ENCODE measurements at regions not wholly inside any gene's neighbourhood (a gene's known extent, or its start where the extent isn't known, plus 50 kb on each side); places are given as distances from the start of the nearest gene placed in this dataset.

GRCh38 chr13:78499802-78500201 is 103.5 kb downstream of the POU4F1 start:
- no peak overlapping the region for H3K4me3 ChIP-seq (ENCODE audit: control extremely low read depth in 1 of 5, extremely low read depth in 1 of 5, insufficient read depth in 1 of 5, low read depth in 2 of 5, low read length in 4 of 5)
- no peaks in the 10 kb centered on the region for H3K79me2 ChIP-seq (ENCODE audit: control insufficient read depth, insufficient read depth, low read length)
- H3K27me3 ChIP-seq (replicated peaks in 1 of 4; ENCODE audit: control extremely low read depth in 1 of 4, control insufficient read depth in 3 of 4, insufficient read depth in 4 of 4, low read length in 3 of 4), result no peaks in the 10 kb centered on the region
- H3K36me3 ChIP-seq (replicated peaks in 1 of 2; ENCODE audit: control extremely low read depth in 1 of 2, control insufficient read depth in 1 of 2, extremely low read depth in 1 of 2, insufficient read depth in 2 of 2, low read length in 1 of 2), result no peaks in the 10 kb centered on the region
- Mint-ChIP-seq H3K4me1 (no peaks in the 10 kb centered on the region), H3K27ac (no peak overlapping the region), H3K27me3 (no peaks in the 10 kb centered on the region), H3K9me3 (ENCODE audit: insufficient read depth) (peaks cover 4% of the 10 kb centered on the region), H3K4me3 (no peak overlapping the region)
- intact Hi-C loops (cut with micrococcal nuclease), result no loop called here
- no peak overlapping the region for H3K27ac ChIP-seq (ENCODE audit: low read length in 2 of 2)
- no peak overlapping the region for H3K9ac ChIP-seq (ENCODE audit: low read length)
- POLR2A ChIA-PET, result no interaction called here
- no peaks in the 10 kb centered on the region for H3K9me3 ChIP-seq (ENCODE audit: control extremely low read depth in 1 of 3, control insufficient read depth in 2 of 3, insufficient read depth in 1 of 3, low read length in 2 of 3)
- 93% methylated on average over 3 of the region's 4 CpGs for WGBS (ENCODE audit: insufficient coverage)
- TF ChIP-seq EZH2 (IDR thresholded peaks at IDR 0.05; ENCODE audit: borderline replicate concordance, insufficient read depth, low read depth, low read length, poor library complexity, severe bottlenecking) (no peak), CTCF (IDR thresholded peaks at IDR 0.05) (no peak)
- H2AFZ ChIP-seq (ENCODE audit: insufficient read depth, low read depth, low read length, poor library complexity, severe bottlenecking), result no peak overlapping the region
- no peaks in the 10 kb centered on the region for H4K20me1 ChIP-seq (ENCODE audit: control insufficient read depth, insufficient read depth, low read length, poor library complexity, severe bottlenecking)
- H3K4me2 ChIP-seq (replicated peaks; ENCODE audit: low read depth, low read length, poor library complexity, severe bottlenecking), result no peak overlapping the region
- CTCF ChIA-PET, result no interaction called here
- DNase-seq (no peak), ATAC-seq (ENCODE audit: low read depth) (no peak)
- H3K4me1 ChIP-seq (ENCODE audit: control insufficient read depth in 2 of 2, insufficient read depth in 2 of 2, low read length in 2 of 2), result no peaks in the 10 kb centered on the region

GRCh38 chr13:78497702-78498355 is 105.5 kb downstream of the POU4F1 start:
- WGBS (ENCODE audit: insufficient coverage), result 96% methylated on average over 7 of the region's 8 CpGs
- Histone ChIP-seq H3K79me2 (ENCODE audit: control insufficient read depth, insufficient read depth, low read length) (no peaks in the 10 kb centered on the region), H4K20me1 (ENCODE audit: control insufficient read depth, insufficient read depth, low read length, poor library complexity, severe bottlenecking) (no peaks in the 10 kb centered on the region), H3K36me3 (replicated peaks in 1 of 2; ENCODE audit: control extremely low read depth in 1 of 2, control insufficient read depth in 1 of 2, extremely low read depth in 1 of 2, insufficient read depth in 2 of 2, low read length in 1 of 2) (no peaks in the 10 kb centered on the region), H3K4me3 (ENCODE audit: control extremely low read depth in 1 of 5, extremely low read depth in 1 of 5, insufficient read depth in 1 of 5, low read depth in 2 of 5, low read length in 4 of 5) (no peak overlapping the region), H3K4me2 (replicated peaks; ENCODE audit: low read depth, low read length, poor library complexity, severe bottlenecking) (no peak overlapping the region), H3K27ac (ENCODE audit: low read length in 2 of 2) (no peak overlapping the region), H2AFZ (ENCODE audit: insufficient read depth, low read depth, low read length, poor library complexity, severe bottlenecking) (no peak overlapping the region), H3K9me3 (ENCODE audit: control extremely low read depth in 1 of 3, control insufficient read depth in 2 of 3, insufficient read depth in 1 of 3, low read length in 2 of 3) (no peaks in the 10 kb centered on the region), H3K9ac (ENCODE audit: low read length) (no peak overlapping the region), H3K4me1 (ENCODE audit: control insufficient read depth in 2 of 2, insufficient read depth in 2 of 2, low read length in 2 of 2) (no peaks in the 10 kb centered on the region), H3K27me3 (replicated peaks in 1 of 4; ENCODE audit: control extremely low read depth in 1 of 4, control insufficient read depth in 3 of 4, insufficient read depth in 4 of 4, low read length in 3 of 4) (no peaks in the 10 kb centered on the region)
- TF ChIP-seq EZH2 (IDR thresholded peaks at IDR 0.05; ENCODE audit: borderline replicate concordance, insufficient read depth, low read depth, low read length, poor library complexity, severe bottlenecking), result no peak
- ATAC-seq (ENCODE audit: low read depth) (no peak), DNase-seq (no peak)
- peaks cover 4% of the 10 kb centered on the region for H3K9me3 Mint-ChIP-seq (ENCODE audit: insufficient read depth)
- POLR2A ChIA-PET, result no interaction called here
- no peak overlapping the region for H3K27ac Mint-ChIP-seq
- intact Hi-C loops (cut with micrococcal nuclease), result no loop called here
- CTCF ChIA-PET, result no interaction called here
- no peak overlapping the region for H3K4me3 Mint-ChIP-seq
- H3K4me1 Mint-ChIP-seq, result no peaks in the 10 kb centered on the region
- H3K27me3 Mint-ChIP-seq, result no peaks in the 10 kb centered on the region

Measured in B cell (primary cell).